T-helper 2 cell (primary cell): ENCODE measurements at regions not wholly inside any gene's neighbourhood (a gene's known extent, or its start where the extent isn't known, plus 50 kb on each side); places are given as distances from the start of the nearest gene placed in this dataset.

Experiments used
- DNase-seq, 5 experiments: peaks; one replicate each; pipeline versions ENCODE4 v3.0.0 to v3.0.0-alpha.2; 2012 to 2022

DNA sequence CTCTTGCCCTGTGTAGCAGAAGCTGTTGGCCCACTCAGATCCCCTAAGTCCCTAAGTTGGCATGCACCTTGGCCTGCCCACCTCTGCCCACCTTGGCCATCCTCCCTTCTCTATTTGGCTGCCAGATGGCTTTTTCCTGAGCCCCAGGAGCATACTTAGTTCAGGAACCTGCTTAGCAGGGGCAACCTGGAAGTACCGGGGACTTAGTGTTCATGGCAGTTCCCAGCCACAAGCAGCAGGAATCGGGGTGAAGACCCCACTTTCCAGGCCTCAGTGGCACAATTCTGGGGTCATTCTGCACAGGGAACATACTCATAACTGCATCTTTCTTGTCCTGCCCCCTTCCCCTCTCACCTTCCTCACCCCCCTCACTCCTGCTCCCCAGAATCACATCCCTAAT lies 158.0 kb upstream of the PMEPA1 start:
- no peak for DNase-seq

DNA sequence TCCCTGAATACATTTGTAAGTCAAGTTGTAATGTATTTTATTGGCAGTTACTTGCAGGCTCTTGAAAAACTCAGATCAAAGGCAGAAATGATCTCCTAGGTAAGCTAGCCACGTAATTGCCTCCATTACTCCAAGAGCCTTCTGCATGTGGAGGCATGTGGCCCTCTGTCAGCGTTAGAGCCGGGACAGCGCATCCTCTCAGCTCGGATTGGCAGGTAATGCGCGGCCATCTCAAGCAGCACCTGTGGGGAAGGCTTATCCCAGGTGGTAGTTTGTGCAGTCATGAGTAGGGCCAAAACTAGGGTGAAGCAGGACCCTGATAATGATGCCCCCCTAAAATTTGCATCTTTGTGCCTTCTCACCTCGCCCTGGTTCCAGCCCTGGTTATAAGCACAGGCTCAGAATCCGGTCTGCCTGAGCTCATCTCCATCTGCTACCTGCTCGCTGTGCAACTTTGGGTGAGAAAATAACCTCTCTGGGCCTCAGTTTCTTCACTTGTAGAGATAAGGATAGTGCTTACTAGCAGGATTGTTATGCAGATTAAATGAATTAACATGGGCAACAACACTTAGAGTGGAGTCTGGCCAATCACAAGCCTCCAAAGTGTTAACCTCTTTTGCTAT lies 157.5 kb upstream of the PMEPA1 start:
- DNase-seq: no peak

DNA sequence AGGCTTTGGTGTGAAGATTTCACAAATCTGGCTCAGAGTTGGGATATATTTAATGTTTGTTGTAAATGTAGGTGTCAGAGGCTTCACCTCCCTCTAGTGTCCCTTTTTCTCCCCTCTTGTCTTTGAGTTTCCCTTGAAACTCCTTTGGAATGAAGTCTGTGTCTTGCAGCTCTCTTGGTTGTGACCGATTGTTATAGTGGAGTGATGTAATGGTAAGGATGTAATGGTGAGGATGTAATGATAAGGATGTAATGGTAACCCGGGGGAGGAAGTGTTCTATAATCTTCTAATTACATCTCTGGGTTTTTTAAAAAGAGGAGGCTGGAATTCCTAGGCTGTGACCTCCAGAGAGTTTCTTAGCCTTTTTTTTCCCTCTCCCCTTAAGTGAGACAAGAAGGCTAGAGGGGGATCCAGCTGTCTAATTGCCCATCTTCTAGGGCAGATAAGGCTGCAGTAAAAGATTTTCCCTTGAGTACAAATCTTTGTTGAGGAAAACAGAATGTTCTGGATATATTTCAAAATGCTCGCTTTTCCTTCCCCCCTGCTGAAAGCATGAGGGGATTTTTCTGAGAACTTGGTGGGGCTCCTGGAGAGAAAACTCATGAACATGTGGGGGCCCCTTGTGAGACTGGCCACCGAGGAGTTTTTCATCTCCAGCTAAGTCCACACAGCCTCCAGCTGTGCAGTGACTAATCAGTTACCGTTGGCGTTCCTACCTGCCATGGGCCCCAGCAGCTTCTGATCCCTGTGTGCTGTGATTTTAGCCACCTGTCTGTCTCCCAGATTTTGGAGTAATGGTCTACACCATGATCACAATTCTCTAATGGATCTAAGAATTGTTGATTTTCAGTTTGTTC lies 156.7 kb upstream of the PMEPA1 start:
- no peak for DNase-seq

DNA sequence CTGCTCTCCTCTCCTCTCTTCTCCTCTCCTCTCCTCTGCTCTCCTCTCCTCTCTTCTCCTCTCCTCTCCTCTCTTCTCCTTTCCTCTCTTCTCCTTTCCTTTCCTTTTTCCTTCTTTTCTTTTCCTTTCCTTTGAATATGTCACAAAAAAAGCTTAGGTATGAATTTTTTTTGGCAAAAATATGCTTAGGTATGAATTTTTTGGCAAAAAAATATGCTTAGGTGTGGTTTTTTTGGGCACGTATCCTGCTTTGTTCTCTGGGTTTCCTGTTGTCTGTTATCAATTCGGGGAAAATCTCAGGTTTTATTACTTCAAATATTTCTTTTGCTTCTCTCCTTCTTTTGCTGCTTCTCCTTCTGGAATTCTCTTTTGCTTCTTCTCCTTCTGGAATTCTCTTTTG lies 155.5 kb upstream of the PMEPA1 start:
- no peak for DNase-seq

DNA sequence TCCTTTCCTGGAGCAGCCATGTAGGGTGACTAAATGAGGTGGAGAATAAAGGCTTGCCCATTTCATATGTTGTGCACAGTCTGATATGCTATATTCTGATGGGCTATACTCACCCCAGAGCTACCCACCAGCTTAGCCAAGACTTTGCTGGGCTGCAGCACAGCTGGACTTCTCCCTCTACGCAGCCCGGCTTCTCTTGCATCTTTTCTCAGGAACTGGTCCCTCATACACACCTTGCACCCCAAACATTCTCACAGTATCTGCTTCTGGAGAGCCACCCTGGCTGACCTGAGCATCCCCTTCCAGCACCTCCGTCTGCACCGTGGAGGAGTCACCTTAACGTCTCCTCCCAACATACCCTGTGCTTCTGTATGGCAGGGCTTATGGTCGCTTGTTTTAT lies 150.8 kb upstream of the PMEPA1 start:
- no peak for DNase-seq

DNA sequence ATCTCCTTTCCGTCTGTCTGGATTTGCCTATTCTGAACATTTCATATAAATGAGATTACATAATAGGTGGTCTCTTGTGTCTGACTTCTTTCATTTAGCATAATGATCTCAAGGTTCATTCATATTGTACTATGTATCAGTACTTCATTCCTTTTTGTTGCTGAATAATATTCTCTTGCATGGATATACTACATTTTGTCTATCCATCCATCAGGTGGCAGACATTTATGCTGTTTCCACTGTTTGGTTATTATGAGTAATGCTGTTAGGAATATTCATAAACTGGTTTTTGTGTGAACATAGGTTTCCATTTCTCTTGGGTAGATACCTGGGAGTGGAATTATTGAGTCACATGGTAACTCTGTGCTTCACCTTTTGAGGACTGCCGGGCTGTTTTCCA lies 148.2 kb upstream of the PMEPA1 start:
- DNase-seq: no peak

DNA sequence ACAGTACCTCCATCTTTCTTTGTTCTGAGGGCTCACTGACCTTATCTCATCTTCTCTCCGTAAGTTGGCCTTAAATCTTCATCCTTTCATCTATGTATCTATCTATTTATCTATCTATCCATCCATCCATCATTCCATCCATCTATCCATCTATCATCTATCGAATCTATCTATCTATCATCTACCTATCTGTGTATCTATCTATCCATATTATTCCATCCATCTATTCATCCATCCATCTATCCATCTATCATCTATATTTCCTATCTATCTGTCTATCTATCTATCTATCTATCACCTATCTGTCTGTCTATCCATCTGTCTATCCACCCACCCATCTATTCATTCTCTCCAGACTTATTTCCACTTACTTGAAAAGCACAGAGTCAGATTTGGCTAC lies 147.3 kb upstream of the PMEPA1 start:
- no peak for DNase-seq

DNA sequence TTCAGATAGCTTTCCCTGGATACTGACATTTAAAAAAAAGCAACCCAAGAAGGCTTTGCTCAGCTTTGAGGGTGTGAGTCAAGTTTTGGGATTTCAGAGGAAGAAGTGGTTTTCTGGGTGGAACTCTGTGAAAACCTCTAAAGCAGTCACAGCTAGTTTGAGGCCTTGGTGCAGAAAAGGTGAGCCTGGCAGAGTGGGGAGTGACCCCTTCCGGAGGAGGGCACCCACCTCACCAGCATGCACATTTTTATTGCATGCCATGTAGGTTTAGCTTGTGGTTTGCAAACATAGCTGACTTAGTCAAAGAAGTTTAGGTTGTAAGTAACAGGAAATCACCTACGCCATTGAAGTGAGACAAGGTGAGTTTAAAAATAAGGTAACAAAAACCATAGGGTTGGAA lies 146.8 kb upstream of the PMEPA1 start:
- DNase-seq: peak in 2 of 5 experiments; percentile 13 to 61

DNA sequence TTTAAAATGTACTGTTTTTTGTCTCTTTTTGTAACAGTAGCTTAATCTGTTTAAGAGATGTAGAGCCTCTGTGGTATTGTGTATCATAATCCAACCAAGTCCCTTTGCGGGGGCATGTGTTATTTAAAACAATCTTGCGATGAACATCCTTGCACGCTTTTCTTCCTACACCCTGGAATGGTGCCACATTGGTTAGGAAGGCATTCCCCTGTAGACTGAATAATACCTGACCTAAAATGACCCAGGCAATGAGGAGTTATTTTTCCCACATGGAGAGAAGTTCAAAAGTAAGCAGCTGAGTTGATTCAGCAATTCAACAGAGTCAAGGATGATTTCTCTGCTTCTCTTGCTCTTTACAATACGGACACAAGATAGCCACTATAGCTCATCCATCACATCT lies 142.0 kb upstream of the PMEPA1 start:
- no peak for DNase-seq

DNA sequence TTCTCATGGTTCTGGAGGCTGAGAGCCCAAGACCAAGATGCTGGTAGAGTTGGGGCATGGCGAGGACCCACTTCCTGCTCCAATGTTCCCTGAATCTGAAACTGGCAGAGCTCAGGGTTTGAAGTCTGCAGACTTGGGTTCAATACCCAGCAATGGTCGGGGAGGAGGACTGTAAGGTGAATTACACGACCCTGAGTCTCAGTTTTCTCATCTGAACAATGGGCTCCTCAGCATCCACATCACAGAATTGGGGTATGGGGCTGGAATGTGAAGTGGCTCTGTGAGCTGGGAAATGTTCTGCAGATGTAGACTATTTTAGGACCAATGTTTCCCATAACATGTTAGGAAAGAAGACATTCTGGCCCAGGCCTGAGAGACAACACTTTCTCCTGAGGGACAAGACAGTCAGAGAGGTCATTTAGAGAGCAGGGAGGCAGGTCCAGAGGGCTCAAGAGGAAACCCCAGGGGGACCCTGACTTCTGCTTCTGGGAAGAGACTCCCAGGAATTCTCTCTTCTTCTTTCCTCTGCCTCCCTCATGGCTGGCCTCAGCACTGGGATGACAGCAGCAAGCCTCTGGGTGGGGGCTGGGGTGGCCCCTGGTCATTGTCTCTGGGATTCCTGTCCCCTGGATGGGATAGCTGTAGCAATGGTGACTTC lies 141.3 kb upstream of the PMEPA1 start:
- DNase-seq: no peak

DNA sequence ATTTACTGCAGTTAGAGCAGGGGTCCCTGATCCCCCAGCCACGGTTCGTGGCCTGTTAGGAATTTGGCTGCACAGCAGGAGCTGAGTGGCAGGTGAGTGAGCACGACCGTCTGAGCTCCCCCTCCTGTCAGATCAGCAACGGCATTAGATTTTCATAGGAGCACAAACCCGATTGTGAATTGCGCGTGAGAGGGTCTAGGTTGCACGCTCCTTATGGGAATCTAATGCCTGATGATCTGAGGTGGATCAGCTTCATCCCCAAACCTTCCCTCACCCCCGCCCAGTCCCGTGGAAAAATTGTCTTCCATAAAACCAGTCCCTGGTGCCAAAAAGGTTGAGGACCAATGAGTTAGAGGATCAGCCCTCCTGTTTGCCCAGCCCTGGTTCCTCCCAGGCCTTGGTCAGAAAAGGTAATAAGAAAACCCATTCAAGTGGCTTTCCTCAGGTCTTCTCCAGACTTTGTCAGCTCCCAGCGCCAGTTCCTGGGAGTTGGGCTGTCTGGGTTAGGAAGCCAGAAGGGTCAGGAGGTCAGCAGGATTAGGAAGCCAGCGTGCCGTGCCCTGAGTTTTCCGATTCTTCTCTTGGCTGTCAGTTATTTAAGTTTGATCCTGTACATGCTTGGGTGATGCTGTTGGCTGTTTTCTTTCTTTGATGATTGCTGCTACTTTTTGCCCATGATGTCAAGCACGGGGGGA lies 139.9 kb upstream of the PMEPA1 start:
- DNase-seq: no peak

DNA sequence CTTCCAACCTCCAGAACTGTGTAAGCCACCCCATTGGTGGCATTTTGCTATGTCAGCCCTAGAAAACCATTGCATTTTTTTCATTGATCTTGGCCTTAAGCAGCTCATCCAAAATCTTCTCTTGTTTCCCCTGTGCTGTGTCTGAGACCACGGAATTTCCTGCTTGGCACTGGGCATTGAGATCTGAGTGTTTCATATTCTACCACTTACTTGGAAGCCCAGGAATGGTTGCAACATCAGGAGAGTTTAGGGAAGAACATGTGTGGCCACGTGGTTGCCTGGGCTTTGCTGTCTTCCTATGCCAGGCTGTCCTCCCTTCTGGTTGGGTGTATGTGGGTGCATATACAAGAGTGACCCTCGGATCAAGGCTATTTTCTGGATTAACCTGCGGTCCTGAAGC lies 139.3 kb upstream of the PMEPA1 start:
- DNase-seq: no peak

DNA sequence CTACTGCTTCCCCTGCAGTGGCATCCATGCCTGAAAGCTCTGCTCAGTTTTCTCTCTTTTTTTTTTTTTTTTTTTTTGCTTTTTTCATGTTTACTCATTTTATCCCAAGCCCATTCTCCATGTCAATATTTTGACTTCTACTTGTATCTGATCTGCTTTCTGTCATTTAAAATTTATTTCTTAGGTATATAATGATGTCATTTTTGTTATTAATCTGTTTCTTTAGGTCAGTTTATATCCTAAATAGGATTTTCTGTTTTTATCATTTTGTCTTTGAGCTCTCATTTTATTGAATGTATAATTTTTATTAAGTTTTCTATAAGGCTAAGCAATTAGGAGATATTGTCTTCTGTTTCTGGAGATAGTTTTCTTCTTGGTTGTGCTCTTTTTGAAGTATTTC lies 138.5 kb upstream of the PMEPA1 start:
- no peak for DNase-seq

DNA sequence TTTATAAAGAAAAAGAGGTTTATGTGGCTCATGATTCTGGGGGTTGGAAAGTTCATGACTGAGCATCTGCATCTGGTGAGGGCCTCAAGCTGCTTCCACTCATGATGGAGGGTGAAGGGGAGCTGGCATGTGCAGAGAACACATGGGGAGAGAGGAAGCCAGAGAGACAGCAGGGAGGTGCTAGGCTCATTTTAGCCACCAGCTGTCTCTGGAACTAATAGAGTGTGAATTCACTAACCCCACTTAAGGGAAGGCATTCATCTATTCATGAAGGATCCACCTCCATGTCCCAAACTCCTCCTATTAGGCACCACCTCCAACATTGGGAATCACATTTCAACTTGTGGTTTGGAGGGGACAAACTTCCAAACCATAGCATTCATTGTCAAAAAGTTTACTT lies 137.3 kb upstream of the PMEPA1 start:
- DNase-seq: no peak

DNA sequence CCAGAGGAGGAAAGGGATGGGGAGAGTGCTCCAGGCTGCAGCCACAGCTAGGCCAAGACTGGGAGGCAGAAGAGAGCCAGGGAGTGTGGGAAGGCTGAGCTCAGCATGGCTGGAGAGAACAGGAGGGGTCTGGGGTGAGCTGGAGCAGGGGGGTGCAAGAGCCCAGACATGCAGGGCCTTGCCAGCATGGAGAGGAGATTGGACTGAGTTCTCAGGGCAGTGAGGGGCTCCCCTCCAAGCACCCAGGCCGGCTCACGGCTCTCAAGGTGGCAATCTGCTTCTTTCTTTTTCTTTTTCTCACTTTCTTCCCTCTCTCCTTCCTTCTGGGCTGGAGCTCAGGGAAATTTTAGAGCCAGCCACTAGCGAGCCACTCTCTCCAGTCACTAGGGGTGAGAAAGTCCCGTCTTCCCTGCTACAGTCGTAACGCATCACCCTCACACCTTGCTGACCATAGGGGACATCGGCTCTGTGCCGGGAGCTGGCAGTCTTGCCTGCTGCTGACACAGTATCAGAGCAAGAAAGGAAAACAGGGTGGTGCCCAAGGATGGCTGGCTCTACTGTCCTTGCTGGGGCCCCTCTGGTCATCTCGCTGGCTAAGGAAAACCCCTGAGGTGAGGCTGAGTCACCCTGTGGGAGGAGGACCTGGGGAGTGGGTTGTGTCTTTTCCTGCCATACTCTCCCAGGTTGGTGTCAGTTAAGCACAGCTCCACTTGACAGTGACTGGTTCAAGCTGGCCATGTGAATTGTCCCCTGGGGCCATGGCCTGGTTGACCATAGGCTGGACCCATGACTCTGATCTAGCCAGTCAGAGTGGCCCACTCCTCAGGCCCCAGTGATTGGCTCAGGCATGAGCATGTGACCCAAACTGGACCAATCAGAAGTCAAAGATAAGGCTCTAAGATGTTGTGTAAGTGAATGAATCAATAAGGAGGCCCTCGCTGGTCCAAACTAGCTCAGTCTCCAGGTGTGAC lies 135.1 kb upstream of the PMEPA1 start:
- no peak for DNase-seq

DNA sequence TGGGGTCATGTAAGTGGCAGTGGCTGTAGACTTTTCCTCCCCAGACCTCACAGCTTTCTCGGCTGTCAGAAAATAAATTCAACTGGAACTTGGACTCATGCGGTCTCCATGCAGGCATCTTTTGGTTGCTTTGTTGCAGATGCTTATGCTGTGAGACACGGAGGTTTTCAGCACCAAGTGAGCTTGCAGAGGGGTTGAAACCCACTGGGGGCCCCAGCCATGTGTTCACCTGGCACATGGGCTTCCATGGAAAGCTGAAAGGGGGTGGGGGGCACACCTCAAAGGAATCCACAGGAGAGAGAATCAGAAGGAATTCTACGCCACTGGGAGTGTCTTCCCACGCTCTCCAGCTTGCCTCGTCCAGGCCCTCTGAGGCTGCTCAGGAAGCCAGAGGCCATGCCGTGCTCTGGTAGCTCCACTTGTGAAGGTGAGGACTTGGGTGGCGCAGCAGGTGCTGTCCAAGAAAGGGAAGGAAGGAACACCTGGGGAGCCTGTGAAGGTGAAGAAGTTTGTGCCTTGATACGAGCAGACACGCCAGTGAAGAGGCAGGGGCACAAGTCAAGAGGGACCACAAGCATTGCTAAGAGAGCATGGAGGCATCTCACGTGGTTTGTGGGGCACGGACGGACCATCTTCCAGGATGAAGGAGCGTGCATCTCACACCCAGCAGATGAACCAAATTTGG lies 134.3 kb upstream of the PMEPA1 start:
- no peak for DNase-seq

DNA sequence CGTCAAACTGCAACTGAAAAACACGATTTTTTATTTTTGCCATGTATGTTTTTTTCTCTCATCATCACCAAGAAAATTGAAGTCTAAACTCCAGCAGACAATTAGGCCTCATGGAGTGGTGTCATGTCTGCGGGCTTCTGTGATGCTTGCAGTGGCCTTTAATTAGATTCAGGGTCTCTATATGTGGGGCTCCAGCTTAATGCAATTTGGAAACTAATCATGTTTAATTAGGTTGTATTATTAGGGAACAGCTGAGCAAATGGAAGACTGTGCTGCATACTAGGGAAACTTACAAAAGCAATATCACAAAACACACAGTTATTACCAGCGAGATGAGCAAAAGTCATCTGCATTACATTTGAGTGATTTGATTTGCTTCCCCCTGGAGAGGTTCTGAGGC lies 132.9 kb upstream of the PMEPA1 start:
- DNase-seq: no peak

DNA sequence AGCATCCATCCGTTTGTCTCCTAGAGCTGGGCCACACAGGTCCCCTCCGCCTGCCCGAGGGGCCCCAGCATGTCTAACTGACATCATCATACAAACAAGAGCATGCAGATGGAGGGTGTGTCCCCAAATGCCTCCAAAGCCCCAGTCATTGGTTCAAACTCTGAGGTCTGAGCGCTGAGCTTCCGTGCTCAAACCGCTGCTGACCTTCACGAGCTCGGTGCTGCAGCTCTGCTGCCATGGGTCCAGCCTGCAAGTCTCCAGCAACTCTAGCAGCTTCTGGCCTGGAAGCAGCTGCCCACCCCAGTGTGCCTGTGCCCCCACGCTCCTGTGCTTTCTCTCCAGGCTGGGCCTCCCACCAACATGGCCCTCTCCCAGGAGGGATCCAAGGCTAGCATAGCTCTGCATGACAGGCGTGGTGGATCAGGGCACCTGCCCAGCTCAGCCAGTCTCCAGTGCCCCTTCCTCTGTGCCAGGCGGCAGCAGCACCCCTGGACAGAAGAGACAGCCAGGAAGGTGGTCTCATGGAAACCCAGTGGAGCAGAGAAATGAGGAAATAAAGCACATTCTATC lies 131.6 kb upstream of the PMEPA1 start:
- no peak for DNase-seq

DNA sequence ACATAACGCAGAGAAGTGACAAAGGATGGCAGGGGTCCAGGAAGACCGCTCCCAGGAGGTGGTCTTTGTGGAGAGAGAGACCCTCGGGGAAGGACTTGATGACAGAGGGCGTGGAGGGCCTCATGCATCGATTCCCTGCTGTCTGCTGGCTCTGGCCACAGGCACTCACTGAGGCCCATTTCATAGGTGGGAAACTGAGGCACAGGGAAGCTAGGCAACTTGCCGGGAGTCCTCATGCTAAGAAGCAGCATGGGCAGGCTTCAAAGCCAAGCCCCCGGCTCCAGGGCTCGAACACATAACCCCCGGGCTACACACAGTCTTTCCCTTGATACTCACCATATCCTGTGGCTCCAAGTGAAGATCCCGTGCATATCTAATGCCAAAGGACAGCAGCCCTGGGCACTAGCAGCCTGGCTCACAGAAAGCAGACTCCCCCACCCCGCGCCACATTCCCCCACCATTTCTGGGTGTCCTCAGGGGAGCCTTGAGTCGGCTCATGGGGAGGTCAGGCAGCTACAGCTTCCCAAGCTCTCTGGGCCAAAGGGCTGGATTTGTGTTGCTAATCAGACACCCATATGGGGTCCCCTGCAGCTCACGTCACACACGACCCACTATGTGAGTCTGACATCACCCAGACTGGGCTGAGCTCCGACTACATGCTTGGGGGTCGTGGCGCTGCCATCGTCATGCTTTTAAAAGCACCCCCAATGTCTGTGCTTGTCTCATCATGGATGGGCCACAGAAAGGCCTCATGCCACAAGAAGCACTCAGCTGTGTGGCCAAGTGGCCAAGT lies 130.9 kb upstream of the PMEPA1 start:
- DNase-seq: no peak

DNA sequence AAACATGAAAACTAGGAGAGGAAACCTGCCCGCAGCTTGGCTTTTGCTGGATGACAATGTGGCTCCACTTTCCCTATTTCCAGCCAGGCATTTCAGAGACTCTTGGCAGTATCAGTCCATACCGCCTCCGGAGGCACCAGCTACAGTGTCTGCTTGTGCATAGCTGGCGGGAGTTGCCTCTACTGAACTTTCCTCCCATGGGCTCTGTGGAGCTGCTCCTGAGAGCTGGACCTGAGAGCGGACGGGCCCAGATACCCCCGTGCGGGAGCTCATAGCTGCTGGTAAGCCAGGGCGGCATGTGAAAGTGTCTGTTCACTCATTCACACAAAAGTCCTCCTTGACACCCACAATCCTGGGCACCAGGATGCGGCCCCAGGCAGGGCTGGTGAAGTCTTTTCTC lies 130.3 kb upstream of the PMEPA1 start:
- DNase-seq: no peak
